Brain microvascular endothelial cell (primary cell): ENCODE measurements at regions not wholly inside any gene's neighbourhood (a gene's known extent, or its start where the extent isn't known, plus 50 kb on each side); places are given as distances from the start of the nearest gene placed in this dataset.

Experiments used
- DNase-seq: peaks from one replicate; pipeline ENCODE4 v3.0.0-alpha.2; 2020
- H3K27ac ChIP-seq: fragments of 250-450 bp; sonication (Bioruptor Pico); 2 replicates; pipeline ENCODE4 v1.5.1; 2020; ENCODE audit warnings: mild to moderate bottlenecking, moderate library complexity
- H3K27me3 ChIP-seq: fragments of 250-450 bp; sonication (Bioruptor Pico); replicated peaks from 2 replicates; pipeline ENCODE4 v1.5.1; 2020; ENCODE audit warnings: mild to moderate bottlenecking
- H3K36me3 ChIP-seq: fragments of 250-450 bp; sonication (Bioruptor Pico); replicated peaks from 2 replicates; pipeline ENCODE4 v1.5.1; 2020; ENCODE audit warnings: mild to moderate bottlenecking
- H3K4me3 ChIP-seq: 2 replicates; pipeline ENCODE4 v1.5.1; 2011; ENCODE audit warnings: low read depth, mild to moderate bottlenecking, control low read depth, low read length, moderate library complexity
- CTCF ChIP-seq: IDR thresholded peaks from 2 replicates; pipeline ENCODE4 v1.5.1; 2011; ENCODE audit warnings: low read depth, mild to moderate bottlenecking, moderate library complexity, low read length, control low read depth, inconsistent platforms; ENCODE audit errors: missing control alignments
- in situ Hi-C: cut with HindIII; loops from 2 replicates; pipeline ENCODE4 v1.10.0; 2017; ENCODE audit warnings: low sequenced_read_pairs, low pct_ligation_motif_present

GRCh38 chr10:8873310-8873709, 818.8 kb downstream of the GATA3 start:
- no peak for DNase-seq
- no peak for TF ChIP-seq CTCF
- H3K36me3 ChIP-seq = no peaks in the 10 kb centered on the region
- no peak overlapping the region for H3K27ac ChIP-seq
- H3K4me3 ChIP-seq = no peak overlapping the region
- no peaks in the 10 kb centered on the region for H3K27me3 ChIP-seq
- in situ Hi-C loops = no loop called here

GRCh38 chr10:8874268-8874667, 819.8 kb downstream of the GATA3 start:
- no peak for TF ChIP-seq CTCF
- DNase-seq = no peak
- Histone ChIP-seq H3K27ac (no peak overlapping the region), H3K36me3 (no peaks in the 10 kb centered on the region), H3K27me3 (no peaks in the 10 kb centered on the region), H3K4me3 (no peak overlapping the region)
- in situ Hi-C loops = no loop called here

DNA sequence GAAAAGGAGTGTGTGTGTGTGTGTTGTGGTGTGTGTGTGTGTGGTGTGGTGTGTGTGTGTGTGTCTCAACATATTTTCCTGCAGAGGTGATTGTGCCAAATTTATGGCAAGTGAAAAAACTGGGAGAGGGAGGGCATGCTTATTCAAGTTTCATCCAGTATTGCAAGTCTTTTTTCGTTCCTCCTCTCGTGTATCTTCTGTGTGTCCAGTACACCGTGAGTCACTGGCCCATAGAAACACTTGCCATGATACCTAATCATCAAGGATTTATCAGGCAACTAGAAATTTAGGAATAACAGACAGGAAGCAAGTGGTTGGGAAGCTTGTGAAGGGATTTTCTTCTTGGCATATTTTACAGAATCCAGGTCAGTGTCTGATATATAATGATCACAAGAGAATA, 820.5 kb downstream of the GATA3 start:
- TF ChIP-seq CTCF = no peak
- no peaks in the 10 kb centered on the region for H3K27me3 ChIP-seq
- in situ Hi-C loops = no loop called here
- H3K4me3 ChIP-seq = no peak overlapping the region
- H3K27ac ChIP-seq = no peak overlapping the region
- H3K36me3 ChIP-seq = no peaks in the 10 kb centered on the region
- DNase-seq = no peak

DNA sequence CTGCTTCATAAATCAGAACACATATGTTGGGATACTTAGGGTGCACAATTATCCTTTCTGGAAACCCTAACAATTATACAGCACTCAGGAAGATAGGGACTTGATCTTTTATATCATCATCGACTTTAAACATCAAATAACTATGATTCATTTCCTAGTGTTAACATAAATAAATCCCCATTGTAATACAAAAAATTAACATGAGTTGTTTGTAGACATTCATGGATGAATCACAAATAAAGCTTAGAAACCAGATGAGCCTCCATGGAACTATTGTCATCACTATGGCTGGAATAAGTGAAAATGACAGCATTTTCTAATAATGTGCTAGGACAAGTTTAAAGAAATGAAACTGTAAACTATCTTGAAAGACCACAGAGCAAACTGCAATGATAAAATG, 821.7 kb downstream of the GATA3 start:
- DNase-seq = no peak
- H3K27ac ChIP-seq = no peak overlapping the region
- in situ Hi-C loops = no loop called here
- H3K27me3 ChIP-seq = no peaks in the 10 kb centered on the region
- H3K4me3 ChIP-seq = no peak overlapping the region
- no peak for TF ChIP-seq CTCF
- no peaks in the 10 kb centered on the region for H3K36me3 ChIP-seq

- H3K36me3 ChIP-seq = no peaks in the 10 kb centered on the region
- H3K27me3 ChIP-seq = no peaks in the 10 kb centered on the region
- no peak overlapping the region for H3K4me3 ChIP-seq
- no peak overlapping the region for H3K27ac ChIP-seq
- no peak for DNase-seq
- in situ Hi-C loops = no loop called here
- TF ChIP-seq CTCF = no peak
Observed at GRCh38 chr10:8889538-8889937, 835.0 kb downstream of the GATA3 start.

GRCh38 chr10:8893102-8893501, 838.6 kb downstream of the GATA3 start:
- Histone ChIP-seq H3K36me3 (no peaks in the 10 kb centered on the region), H3K4me3 (no peak overlapping the region), H3K27me3 (no peaks in the 10 kb centered on the region), H3K27ac (no peak overlapping the region)
- in situ Hi-C loops = no loop called here
- no peak for DNase-seq
- TF ChIP-seq CTCF = no peak
